Heart right ventricle (tissue), 16 donors: ENCODE measurements at regions not wholly inside any gene's neighbourhood (a gene's known extent, or its start where the extent isn't known, plus 50 kb on each side); places are given as distances from the start of the nearest gene placed in this dataset.

Experiments used
- ATAC-seq, 8 donors: fragments of 200-7000 bp; cut with Tn5 transposase; one replicate each; pipeline ENCODE4 v1.9.1; 2020; ENCODE audit warnings: mild to moderate bottlenecking in 8 of 8, moderate library complexity in 8 of 8, moderate number of reproducible peaks in 1 of 8
- DNase-seq, 2 donors: peaks; one replicate each; pipeline ENCODE4 v3.0.0-alpha.2; 2020
- H3K27ac ChIP-seq, 10 donors: fragments of 200-600 bp; sonication (generic) in 2 of 10; one replicate each; pipeline versions ENCODE4 v1.5.0 to v1.8.0; 2020 to 2022; ENCODE audit warnings: mild to moderate bottlenecking in 3 of 10
- H3K27me3 ChIP-seq, 7 donors: fragments of 200-600 bp; one replicate each; pipeline ENCODE4 v1.8.0; 2021 to 2022; ENCODE audit warnings: mild to moderate bottlenecking in 2 of 7
- H3K36me3 ChIP-seq, 9 donors: fragments of 200-600 bp; sonication (generic) in 1 of 9; one replicate each; pipeline versions ENCODE4 v1.5.0 to v1.8.0; 2020 to 2022; ENCODE audit warnings: mild to moderate bottlenecking in 2 of 9
- H3K4me1 ChIP-seq, 9 donors: fragments of 200-600 bp; sonication (generic) in 1 of 9; one replicate each; pipeline versions ENCODE4 v1.5.0 to v1.8.0; 2020 to 2022; ENCODE audit warnings: mild to moderate bottlenecking in 4 of 9
- H3K4me3 ChIP-seq, 10 donors: fragments of 200-600 bp; sonication (generic) in 2 of 10; one replicate each; pipeline versions ENCODE4 v1.5.0 to v1.8.0; 2020 to 2022; ENCODE audit warnings: mild to moderate bottlenecking in 7 of 10, moderate library complexity in 2 of 10
- H3K9me3 ChIP-seq, 11 donors: fragments of 200-600 bp in 10 of 11; sonication (generic) in 2 of 11; one replicate each; pipeline versions ENCODE4 v1.5.0 to v1.8.0; 2013 to 2022; ENCODE audit warnings: mild to moderate bottlenecking in 2 of 11, control low read depth in 1 of 11, moderate library complexity in 1 of 11
- CTCF ChIP-seq, 9 donors: fragments of 200-600 bp; sonication (generic) in 2 of 9; IDR thresholded peaks; one replicate each; pipeline versions ENCODE4 v1.5.0 to v1.8.0; 2021 to 2022; ENCODE audit warnings: antibody characterized with exemption in 9 of 9, mild to moderate bottlenecking in 5 of 9, moderate library complexity in 1 of 9
- WGBS, 2 donors: extraction: QIAGEN DNeasy Blood & Tissue Kit; methylation state at CpG; one replicate each; pipeline ENCODE4 v1.1.7; 2013; ENCODE audit warnings: inconsistent platforms in 1 of 2; 5-methylcytosine and 5-hydroxymethylcytosine counted together
- intact Hi-C, 10 donors: fragments of 100-400 bp; cut with DNase I; formaldehyde crosslinking; loops; one replicate each; pipeline versions ENCODE4 v1.11.1 to v1.14.2; 2022
- donor health status: Arrhythmogenic right ventricular cardiomyopathy.
- donor health status: ischemic (EF 13 %, LVEDD 7.1; RV severe dilation, severe dysfunction).
- donor health status: healthy with polysubstance abuse.
- donor health status: DM: no; HTN: yes; CAD: no.
- donor health status: DM: no; HTN: no; CAD: no.
- donor health status: ischemic (EF 25% LVEDD 6.9; RV normal size, moderate dysfunction).
- donor health status: ischemic (EF 25% LVEDD 5.7; RV mildly dilated, moderate dysfunction).
- donor health status: healthy.
- donor health status: DM: yes; HTN: yes; CAD: no.
- donor health status: Ischemic cardiomyopathy.
- donor health status: ischemic (EF 35%, LVEDD 5.7; RV mildly dilated, moderate dysfunction).
- donor health status: nonischemic (EF 11% LVEDD 7.7; RV severe dilation, severe dysfunction).
- donor health status: DM: yes; HTN: yes; CAD: no.
- donor health status: PGD.
- donor health status: ischemic (EF 29% LVEDD 5.4; RV normal size, mild dysfunction).
- donor health status: nonischemic (EF 23%, LVEDD 6.1; RV moderate dilation, normal function).

GRCh38 chr7:45359250-45359649 lies 201.7 kb downstream of the RAMP3 start:
- Histone ChIP-seq H3K4me3 (no peak overlapping the region), H3K27me3 (no peaks in the 10 kb centered on the region), H3K36me3 (no peaks in the 10 kb centered on the region), H3K4me1 (no peaks in the 10 kb centered on the region), H3K27ac (no peak overlapping the region), H3K9me3 (peaks cover 0 to 21% (median 3%) of the 10 kb centered on the region in 11 donors)
- intact Hi-C loops, result no loop called here
- 81 to 100% methylated on average over 1 of the region's 1 CpG for WGBS, 2 donors
- TF ChIP-seq CTCF (IDR thresholded peaks at IDR 0.05), result no peak
- ATAC-seq (no peak), DNase-seq (no peak)

- Histone ChIP-seq H3K4me1 (no peaks in the 10 kb centered on the region), H3K4me3 (no peak overlapping the region), H3K36me3 (no peaks in the 10 kb centered on the region), H3K9me3 (peaks cover 0 to 21% (median 3%) of the 10 kb centered on the region in 11 donors), H3K27me3 (no peaks in the 10 kb centered on the region), H3K27ac (no peak overlapping the region)
- DNase-seq, result no peak
- intact Hi-C loops, result loop anchor here in 1 of 10 donors (5.0 kb wide), 1 partner anchor 67 kb away; no protein-coding TSS in a partner anchor
- no peak for TF ChIP-seq CTCF (IDR thresholded peaks at IDR 0.05)
- no peak for ATAC-seq
- WGBS, 2 donors, result 80 to 85% methylated on average over 4 of the region's 4 CpGs
Measured at GRCh38 chr7:45359776-45360175, 202.2 kb downstream of the RAMP3 start.

- Histone ChIP-seq H3K36me3 (no peaks in the 10 kb centered on the region), H3K27me3 (no peaks in the 10 kb centered on the region), H3K4me3 (no peak overlapping the region), H3K27ac (no peak overlapping the region), H3K9me3 (peaks cover 0 to 13% (median 3%) of the 10 kb centered on the region in 11 donors), H3K4me1 (no peaks in the 10 kb centered on the region)
- ATAC-seq (peak in 6 of 8 donors; percentile 37 to 83 (median 60)), DNase-seq (no peak)
- no peak for TF ChIP-seq CTCF (IDR thresholded peaks at IDR 0.05)
- intact Hi-C loops, result loop anchor here in 1 of 10 donors (5.0 kb wide), 1 partner anchor 71 kb away; no protein-coding TSS in a partner anchor
- WGBS, 2 donors, result 19 to 23% methylated on average over 7 of the region's 7 CpGs
Measured at GRCh38 chr7:45363669-45364068, 206.1 kb downstream of the RAMP3 start.

GRCh38 chr7:45365341-45365740 lies 207.8 kb downstream of the RAMP3 start:
- no peak for TF ChIP-seq CTCF (IDR thresholded peaks at IDR 0.05)
- ATAC-seq, result no peak
- no peak for DNase-seq
- no peak overlapping the region for H3K4me3 ChIP-seq
- no peak overlapping the region for H3K27ac ChIP-seq
- H3K36me3 ChIP-seq, result no peaks in the 10 kb centered on the region
- intact Hi-C loops, result no loop called here
- 81 to 85% methylated on average over 4 of the region's 4 CpGs for WGBS, 2 donors
- no peaks in the 10 kb centered on the region for H3K27me3 ChIP-seq
- H3K4me1 ChIP-seq, result no peaks in the 10 kb centered on the region
- H3K9me3 ChIP-seq, result peaks cover 0 to 10% (median 0%) of the 10 kb centered on the region in 11 donors
